HG03095 (cell line): ENCODE measurements at regions not wholly inside any gene's neighbourhood (a gene's known extent, or its start where the extent isn't known, plus 50 kb on each side); places are given as distances from the start of the nearest gene placed in this dataset.
"Not testable (repeated sequence)": the region's sequence is repeated elsewhere in the genome, so short reads cannot be mapped to it uniquely, and the experiment has no call there.

Experiments
- ATAC-seq: cut with Tn5 transposase; IDR thresholded peaks from one replicate; pipeline ENCODE4 v1.9.1; 2021; ENCODE audit warnings: moderate library complexity; ENCODE audit not compliant: unreplicated experiment

DNA sequence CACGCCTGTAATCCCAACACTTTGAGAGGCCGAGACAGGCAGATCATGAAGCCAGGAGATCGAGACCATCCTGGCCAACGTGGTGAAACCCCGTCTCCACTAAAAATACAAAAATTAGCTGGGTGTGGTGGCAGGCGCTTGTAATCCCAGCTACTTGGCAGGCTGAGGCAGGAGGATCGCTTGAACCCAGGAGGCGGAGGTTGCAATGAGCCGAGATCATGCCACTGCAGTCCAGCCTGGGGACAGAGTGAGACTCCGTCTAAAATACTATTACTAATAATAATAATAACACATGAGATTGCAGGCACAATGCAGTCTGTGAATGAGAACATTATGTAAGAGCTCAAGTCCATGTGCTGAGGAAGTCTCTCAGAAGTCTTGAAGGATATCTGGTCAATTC lies 1684.4 kb downstream of the SPATA31A7 start:
- ATAC-seq = not testable (repeated sequence)

DNA sequence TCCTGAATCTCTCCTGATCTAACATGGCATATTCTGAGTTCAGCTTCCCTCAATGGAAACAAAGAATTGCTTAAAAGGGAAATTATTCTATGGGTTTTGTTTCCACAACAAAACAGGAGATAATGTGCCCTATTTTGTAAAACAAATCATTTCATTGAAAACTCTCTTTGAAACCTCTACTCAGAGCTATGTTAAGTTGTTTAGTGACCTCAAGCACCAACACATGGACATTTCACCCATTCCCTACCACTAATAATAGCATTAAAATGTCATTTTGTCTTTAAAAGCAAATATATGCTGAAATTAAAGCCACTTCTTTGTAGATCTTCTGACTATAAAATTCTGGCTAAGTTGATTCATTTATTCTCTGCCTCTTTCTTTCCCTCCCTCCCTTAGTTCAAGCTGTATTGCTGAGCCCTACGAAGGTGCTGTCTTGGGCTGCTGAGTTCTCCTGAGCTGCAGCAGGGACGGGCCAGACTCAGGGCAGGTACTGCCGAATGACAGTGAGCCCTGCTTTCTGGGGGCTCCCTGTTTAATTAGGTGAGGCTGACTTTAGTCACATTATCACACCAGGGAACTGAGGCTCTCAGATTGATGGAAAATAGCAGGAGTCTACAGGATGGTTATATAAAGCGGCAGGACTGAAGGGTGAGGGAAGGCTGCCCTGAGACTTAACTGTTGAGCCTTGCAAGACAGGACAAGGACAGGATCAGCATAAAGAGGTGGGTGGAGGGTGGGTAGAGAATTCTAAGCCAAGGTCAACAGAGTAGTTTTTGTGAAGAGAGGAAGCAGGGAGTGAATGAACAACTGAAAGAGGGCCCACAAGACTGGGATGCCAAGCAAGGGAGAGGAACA lies 1685.1 kb downstream of the SPATA31A7 start:
- not testable (repeated sequence) for ATAC-seq

DNA sequence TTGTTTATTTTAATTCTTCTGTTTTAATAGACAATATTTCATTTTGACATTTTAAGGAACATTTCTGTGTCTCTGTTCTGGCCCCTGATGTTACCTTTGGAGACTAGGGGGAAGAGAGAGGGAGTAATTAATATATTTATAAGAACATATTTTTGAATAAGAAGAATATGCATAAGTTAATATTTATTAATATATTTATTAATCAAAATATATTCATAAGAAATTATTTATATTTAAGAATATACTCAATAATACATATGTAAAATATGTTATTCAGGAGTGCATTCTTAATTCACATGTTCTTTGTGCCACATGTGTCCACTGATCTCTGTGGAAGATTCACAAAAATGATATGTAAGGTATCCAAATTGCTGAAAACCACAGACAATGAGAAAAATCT lies 1687.7 kb downstream of the SPATA31A7 start:
- not testable (repeated sequence) for ATAC-seq

DNA sequence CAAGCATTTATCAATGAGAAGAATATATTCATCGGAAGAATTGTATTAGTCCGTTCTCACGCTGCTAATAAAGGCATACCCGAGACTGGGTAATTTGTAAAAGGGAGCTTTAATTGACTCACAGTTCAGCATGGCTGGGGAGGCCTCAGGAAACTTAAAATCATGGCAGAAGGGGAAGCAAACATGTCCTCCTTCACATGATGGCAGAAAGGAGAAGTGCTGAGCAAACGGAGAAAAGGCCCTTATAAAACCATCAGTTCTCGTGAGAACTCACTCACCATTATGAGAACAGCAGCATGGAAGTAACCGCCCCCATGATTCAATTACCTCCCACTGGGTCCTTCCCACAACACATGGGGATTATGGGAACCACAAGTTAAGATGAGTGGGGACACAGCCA lies 1688.2 kb downstream of the SPATA31A7 start:
- not testable (repeated sequence) for ATAC-seq

DNA sequence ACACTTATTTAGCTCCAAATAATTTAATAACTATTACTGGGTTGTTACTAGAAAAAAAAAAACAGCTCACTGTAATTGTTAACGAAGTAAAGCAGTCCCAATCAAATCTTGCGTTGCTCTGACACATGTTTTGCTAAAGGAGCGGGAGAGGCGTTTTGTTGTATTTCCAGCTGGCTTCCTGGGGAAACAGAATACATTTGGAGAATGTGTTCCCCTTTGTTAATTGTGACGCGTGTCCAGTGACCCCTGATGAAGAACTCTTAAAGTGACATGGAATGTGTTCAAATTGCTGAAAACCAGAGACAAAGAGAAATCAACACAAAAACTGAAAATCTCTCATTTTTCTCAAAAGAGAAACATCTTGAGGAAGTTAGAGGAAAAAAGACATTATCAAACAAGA lies 1690.6 kb downstream of the SPATA31A7 start:
- not testable (repeated sequence) for ATAC-seq

DNA sequence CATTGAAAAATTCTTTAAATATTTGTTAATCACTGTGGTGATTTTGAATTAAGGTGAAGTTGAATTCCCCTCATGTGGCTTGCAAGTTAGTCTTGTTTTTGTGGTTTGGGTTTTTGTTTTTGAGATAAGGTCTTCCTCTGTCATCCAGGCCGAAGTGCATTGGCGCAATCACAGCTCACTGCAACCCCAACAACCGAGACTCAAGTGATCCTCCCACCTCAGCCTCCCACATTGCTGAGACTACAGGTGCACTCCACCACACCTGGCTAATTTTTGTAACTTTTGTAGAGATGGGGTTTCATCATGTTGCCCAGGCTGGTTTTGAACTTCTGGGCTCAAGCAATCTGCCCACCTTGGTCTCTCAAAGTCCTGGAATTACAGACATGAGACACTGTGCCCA lies 1691.1 kb downstream of the SPATA31A7 start:
- not testable (repeated sequence) for ATAC-seq

DNA sequence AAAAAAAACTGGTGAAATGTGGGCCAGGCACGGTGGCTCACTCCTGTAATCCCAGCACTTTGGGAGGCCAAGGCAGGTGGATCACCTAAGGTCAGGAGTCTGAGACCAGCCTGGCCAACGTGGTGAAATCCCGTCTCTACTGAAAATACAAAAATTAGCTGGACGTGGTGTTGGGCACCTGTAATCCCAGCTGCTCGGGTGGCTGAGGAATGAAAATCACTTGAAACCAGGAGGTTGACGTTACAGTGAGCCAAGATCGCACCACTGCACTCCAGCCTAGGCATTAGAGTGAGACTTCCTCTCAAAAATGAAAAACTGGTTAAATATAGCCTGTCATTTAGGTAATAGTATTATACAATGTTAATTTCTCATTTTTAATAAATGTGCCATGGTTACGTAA lies 1692.0 kb downstream of the SPATA31A7 start:
- ATAC-seq = not testable (repeated sequence)

DNA sequence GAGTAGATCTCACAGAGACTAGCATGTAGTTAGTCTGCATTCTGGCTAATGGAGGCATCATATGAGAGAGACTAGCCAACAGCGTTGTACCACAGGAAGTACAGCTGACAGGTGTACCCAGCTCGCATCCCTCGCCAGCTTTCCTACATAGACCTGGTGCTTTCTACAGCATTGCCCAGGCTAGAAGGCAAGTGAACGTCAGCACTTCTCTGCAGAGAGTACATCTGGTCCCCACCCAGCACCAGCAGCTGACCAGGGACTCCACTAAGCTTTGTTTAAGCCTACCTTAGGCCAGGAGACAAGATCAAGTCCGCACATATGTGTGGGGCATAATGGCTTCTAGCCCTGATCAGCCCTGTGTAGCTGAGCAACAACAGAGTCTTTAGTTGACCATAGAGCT lies 1692.9 kb downstream of the SPATA31A7 start:
- not testable (repeated sequence) for ATAC-seq

DNA sequence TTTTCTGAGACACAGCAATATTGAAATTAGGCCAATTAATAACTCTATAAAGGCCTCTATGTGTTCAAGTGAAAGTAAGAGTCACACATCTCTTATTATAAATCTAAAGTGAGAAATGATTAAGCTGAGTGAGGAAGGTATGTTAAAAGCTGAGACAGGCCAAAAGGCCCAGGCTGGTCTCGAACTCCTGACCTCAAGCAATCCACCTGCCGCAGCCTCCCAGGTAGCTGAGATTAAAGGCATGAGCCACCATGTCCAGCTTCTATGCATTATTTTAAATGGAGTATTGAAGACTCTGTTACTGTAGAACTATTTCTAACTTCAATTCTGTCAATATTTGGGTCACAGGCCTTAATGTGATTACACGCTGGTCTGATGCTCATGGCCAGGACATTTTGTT lies 1706.9 kb downstream of the SPATA31A7 start:
- not testable (repeated sequence) for ATAC-seq

DNA sequence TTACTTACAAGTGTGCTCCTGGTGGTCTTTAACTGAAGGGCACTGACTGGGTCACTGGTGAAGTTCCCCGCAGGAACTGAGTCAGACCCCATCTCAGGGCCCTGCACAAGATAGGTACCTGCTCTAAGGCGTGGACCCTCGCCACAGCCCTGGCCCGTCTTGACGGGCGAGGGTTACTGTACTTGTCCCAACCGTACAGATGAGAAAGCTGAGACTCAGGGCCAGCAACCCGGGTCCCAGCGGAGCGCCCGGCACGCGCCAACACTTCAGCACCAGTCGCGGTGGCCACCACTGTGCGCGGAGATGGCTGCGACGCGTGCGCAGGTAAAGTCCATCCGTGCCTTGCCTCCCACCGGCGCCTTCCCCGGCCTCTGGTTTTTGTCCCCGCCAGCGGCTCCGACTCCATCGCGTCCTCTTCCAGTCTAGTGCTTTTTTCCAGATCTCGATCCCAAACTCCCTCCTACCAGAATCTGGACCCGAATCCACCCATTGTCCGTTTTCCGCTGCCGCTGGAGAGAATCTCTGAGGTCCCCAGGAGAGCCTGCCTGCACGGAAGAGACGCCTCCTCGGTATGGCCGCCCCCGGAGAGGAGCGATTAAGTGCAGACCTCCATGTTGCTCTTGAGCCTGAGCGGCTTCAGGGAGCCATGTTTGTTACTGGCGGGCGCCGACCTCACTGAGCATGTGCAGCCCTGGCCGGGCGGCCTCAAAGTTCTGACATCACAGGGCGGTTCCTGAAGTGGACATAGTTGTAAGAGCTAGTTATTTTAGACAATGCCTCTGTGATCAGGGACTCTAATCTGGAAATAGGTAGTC lies 1707.8 kb downstream of the SPATA31A7 start:
- ATAC-seq = not testable (repeated sequence)

DNA sequence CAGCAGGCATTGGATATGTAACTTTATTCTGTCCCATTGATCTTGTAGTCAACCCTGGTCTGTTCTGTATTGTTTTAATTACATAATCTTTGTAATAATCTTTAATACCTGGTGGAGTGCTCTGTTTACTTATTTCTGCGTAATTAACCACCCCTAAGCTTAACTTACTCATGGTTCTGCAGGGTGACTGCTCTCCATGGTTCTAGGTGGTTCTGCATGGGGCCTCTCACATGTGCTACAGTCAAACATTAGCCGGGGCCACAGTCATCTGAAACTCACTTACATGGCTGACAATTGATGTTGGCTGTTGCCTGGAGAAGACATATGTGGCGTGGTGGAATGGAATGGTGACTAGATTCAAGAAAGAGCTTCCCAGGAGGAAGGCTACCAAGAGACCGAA lies 1709.8 kb downstream of the SPATA31A7 start:
- not testable (repeated sequence) for ATAC-seq

DNA sequence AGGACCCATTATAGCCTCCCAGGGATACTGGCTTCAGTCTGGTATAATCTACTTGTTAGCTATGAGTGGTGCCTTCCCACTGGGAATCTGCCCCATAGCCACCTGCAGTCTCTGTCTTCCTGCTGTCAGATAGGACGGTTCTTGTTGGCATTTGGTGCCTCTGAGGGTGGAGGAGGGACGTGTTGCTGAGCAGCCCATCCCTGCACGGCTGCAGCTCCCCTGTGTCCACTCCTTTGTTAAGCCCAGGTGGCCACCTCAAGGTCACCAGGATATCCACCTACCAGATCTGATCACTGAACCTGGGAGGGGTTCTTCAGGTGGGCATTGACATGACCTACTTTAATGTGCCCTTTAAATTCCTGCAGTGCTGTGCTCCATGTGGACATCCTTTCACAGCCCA lies 1714.2 kb downstream of the SPATA31A7 start:
- ATAC-seq = not testable (repeated sequence)

DNA sequence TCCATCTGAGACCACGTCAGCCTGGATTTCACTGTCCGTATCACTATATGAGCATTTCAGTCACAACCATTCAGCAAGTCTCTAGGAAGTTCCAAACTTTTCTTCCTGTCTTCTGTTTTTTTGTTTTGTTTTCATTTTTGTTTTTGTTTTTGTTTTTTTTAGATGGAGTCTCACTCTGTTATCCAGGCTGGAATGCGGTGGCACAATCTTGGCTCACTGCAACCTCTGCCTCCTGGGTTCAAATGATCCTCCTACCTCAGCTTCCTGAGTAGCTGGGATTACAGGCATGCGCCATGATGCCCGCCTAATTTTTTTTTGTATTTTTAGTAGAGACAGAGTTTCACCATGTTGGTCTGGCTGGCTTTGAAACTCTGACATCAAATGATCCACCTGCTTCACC lies 1715.9 kb downstream of the SPATA31A7 start:
- not testable (repeated sequence) for ATAC-seq

DNA sequence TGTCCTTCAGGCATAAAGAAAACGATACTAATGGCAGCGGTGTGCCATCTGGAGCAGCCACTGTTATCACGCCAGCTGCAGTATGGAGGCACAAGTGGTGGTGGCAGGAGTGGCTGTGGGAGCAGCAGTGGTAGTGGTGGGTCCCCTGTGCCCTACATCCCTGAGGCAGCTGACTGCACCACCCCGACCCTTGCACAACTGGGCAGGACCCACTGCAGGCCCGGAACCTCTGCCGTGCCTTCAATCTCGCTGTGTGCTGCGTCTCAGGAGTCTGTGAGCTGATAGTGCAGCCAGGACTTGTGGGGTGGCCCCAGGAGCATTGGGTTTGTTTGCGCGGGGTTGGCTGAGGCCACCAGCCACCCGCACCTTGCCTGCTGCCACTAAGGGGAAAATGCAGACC lies 1718.0 kb downstream of the SPATA31A7 start:
- not testable (repeated sequence) for ATAC-seq

DNA sequence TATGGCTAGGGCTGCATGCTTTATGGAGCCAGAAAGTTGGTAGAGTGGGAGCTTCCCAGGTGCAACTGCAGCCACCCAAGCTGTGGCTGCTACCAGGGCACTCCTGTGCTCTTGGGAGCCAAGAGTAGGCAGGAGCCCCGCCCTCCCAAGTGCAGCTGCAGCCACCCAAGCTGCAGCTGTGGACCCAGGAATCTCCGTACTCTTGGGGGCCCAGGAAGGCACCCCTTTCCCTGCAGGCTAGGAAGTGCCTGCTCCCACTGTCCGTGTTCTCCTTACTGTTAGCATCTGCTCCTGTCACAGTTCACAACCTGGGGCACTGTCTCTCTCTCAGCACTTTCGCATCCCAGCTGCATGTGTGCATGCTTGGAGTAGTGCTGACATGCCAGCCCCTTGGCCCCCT lies 1718.4 kb downstream of the SPATA31A7 start:
- not testable (repeated sequence) for ATAC-seq

DNA sequence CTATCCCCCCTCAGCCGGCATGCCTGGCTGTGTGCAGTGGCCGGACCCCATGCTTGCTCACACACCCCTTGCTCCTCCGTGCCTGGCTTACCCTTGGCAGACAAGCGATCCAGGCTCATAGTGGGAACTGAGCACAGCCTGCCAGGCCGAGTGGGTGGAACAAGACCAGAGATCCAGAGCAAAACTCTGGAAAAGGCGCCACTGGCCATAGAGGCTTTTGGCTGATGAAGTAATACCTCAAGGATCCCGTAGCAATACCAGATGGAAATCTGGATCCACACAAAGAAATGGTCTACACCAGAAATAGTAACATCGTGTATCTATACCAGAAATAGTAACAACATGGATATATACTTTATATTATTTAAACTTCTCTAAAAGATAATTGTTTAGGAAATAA lies 1719.6 kb downstream of the SPATA31A7 start:
- ATAC-seq = not testable (repeated sequence)

DNA sequence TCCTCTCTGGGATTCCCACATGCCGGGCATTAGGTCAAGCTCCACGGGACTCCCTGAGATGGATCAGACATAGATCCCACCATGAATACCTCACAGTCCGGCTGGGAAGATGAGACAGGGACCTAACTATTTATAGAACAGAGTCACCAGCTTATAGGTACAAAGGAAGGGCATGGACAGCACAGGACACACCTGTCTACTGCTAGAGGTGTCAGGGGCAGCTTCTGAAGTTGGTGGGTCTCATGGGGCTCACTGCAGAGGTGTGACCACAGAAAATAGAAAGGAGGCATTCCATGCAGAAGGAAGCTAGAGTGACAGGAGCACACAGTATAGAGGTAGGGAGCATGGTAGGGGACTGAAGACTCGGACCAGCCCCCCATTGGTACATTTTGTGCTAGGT lies 1722.4 kb downstream of the SPATA31A7 start:
- ATAC-seq = not testable (repeated sequence)

DNA sequence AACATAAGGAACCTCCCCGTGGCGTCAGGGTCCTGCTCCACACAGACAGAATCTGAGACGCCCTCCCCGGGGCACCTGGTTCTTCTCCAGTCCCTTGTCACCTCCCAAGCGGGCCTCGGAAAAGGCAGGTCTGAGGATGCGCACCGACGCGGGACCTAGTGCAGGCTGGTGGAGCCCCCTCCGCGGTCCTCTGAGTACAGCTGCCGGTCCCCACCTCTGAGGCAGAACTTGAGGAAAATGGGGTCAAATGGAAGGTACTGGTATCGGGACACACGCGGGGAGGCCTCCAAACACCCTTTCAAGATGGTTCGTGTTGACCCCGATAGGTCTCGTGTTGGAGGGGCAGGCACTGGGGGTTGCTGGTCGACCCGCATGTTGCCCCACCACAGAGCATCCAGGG lies 1725.3 kb downstream of the SPATA31A7 start:
- ATAC-seq = not testable (repeated sequence)

DNA sequence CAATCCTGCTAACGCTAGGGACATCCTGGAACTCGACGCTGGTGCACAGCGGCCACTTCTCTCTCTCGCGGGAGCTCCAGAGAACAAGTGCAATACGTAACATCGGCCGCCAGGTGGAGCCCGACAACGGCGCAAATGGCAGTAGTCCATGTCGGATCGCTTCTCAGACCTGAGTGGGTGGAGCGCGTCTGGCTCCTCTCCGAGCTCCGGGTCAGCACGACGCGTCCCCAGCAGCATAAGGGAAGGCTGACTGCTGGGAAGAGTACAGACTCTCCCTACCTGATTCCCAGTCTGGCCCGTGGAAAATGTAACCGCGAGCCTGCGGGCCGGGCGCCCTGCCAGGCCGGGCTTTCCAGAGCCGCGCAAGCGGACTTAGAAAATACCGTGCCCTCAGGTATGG lies 1725.8 kb downstream of the SPATA31A7 start:
- ATAC-seq = peak; percentile 100

DNA sequence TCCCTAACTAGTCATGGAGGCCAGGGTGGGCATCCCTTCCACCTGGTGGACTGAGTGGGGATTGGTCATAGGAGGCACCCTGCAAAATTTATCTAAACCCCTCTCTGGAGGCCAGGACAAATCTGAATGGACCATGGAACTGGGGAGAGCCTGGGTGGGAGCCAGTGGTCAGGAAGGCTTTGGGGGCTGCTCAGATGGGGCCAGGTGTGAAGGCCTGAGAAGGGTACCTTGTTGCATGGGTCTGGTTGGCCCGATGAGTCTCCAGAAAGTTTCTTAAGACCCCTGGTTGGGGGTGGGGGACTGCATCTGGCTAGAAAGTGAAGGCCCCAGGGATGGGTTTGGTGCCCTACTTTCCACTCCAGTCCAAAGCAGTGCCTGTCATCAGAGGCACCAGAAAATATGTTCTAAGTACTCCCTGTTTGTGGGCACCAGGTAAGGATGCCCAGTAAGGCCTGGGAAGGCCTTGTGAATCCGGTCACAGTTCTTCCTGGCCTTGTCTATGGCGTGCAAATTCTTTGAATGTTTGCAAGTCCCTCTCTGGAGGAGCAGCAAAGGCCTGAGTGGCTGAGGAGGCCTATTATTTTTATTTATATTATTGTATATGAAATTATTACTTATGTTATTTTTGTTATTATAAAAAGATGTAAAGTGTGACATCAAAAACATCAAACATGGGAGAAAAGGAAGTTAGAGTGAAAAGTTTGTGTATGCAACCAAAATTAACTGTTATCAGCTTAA lies 1729.0 kb downstream of the SPATA31A7 start:
- ATAC-seq = not testable (repeated sequence)

DNA sequence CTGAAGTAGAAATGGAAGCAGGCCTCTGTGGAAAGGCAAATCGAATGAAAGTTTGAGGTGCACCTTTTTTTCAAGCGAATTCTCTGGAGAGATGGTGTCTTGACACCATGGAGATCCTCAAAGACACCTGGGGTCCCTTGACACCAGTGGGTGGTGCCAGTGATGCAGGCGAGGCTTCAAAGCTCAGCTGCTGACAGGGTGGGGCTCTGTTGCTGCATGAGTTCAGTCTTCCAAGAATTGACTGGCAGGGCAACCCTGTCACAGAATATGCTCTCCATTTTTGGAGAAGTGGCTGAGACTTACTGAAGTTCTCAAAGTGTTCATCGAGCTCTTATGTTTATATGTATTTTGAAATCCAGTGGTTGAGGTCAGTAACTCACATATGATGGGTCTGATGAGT lies 1741.6 kb downstream of the SPATA31A7 start:
- not testable (repeated sequence) for ATAC-seq
